Renal cortex interstitium (tissue), 11 donors: ENCODE measurements at regions not wholly inside any gene's neighbourhood (a gene's known extent, or its start where the extent isn't known, plus 50 kb on each side); places are given as distances from the start of the nearest gene placed in this dataset.

Experiments used
- DNase-seq, 11 donors: peaks; one replicate each; pipeline ENCODE4 v3.0.0-alpha.2; 2013; ENCODE audit warnings: low read depth in 9 of 11, low spot score in 4 of 11; ENCODE audit errors: extremely low read depth in 1 of 11

DNA sequence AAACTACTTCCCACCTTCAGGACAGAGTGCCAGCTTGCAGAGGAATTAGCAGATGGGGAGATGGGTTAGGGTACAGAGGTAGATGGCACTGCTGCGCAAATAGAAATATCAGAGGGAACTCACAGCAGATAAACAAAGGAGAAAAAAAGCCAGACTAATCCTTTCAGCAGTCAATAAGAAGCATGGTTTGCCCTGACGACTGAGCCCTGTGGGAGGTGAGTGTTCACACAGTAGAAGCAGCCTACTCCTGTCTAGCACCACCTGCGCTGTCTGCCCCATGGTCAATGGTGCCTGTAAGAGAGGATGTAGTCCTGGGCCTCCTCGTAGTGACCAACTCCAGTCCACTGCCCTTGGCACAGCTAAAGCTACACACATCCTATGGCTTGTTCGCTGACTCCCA lies 174.1 kb downstream of the IBTK start:
- no peak for DNase-seq

- no peak for DNase-seq
Measured at GRCh38 chr6:82072751-82073150, 174.8 kb downstream of the IBTK start.

- DNase-seq = peak in 2 of 11 donors; percentile 19 to 33
Measured at GRCh38 chr6:82072121-82072521, 175.4 kb downstream of the IBTK start.

- no peak for DNase-seq
Measured at GRCh38 chr6:82068721-82069120, 178.8 kb downstream of the IBTK start.

DNA sequence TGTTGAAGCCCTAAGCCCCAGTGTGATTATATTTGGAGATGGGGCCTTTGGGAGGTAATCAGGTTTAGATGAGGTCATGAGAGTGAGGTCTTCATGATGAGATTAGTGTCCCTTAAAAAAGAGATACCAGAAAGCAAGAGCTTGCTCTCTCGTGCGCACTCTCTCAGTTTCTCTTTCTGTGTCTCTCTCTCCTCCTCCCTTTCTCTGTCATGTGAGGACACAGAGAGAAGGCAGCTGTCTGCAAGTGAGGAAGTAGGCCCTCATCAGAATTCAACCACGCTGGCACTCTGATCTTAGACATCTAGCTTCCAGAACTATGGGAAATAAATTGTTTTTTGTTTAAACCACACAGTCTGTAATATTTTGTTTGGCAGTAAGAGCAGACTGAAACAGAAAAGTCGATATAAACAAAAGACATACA lies 180.5 kb downstream of the IBTK start:
- DNase-seq = no peak

DNA sequence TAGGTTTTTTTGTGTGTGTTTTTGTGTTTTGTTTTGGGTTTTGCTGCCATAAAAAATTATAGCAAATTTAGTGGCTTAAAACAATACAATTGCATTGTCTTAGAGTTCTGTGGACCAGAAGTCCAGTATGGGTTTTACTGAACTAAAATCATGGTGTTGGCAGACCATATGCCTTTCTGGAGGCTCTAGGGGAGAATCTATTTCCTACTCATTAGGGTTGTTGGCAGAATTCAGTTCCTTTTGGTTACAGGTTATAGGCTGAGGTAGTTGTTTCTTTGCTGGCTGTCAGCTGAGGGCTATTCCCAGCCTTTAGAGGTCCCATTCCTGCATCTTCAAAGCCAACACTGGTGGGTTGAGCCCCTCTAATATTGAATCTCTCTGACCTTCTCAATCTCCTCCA lies 181.3 kb downstream of the IBTK start:
- DNase-seq = no peak

- no peak for DNase-seq
Measured at GRCh38 chr6:82063574-82063973, 184.0 kb downstream of the IBTK start.

GRCh38 chr6:82062219-82062618 lies 185.3 kb downstream of the IBTK start:
- DNase-seq = no peak

GRCh38 chr6:82057846-82058554 lies 189.5 kb downstream of the IBTK start:
- peak in 2 of 11 donors; percentile 15 for DNase-seq

GRCh38 chr6:82056567-82056966 lies 191.0 kb downstream of the IBTK start:
- DNase-seq = no peak

DNA sequence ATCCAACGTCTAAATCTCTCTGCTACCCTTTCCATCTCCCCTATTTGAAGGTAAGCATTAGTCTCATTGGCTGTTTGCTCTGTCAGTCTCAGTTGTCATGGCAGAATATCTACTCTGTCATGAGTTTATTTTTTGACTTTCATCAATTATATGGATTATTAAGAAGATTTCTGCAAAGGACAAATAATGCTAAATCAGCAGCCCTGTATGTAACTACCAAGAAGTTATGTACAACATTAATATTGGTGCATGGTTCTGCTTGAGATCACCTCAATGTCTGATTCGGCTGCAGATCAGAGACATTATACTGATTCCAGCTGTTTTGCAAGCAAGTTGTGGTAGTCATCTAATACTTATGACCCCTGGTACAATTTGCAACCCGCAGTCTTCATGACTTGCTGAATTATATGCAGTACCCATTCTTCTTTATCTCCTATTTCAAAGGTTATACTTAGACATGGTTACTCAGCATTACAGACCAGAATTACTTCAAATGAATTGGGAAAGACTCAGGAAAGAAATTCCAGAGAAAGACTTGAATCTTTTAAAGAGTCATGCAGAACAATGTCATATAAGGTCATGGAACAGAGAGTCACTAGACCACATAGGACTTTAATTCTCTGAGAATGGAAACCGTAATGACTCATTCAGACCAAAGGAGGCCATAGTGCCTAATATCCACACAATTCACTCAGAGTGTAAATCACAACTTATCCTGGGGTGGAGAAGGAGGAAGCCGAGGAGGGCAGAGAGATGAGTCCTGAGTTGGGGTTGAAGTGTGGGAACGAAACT lies 201.4 kb downstream of the IBTK start:
- DNase-seq = no peak

GRCh38 chr6:82040405-82041221 lies 206.9 kb downstream of the IBTK start:
- DNase-seq = peak in 10 of 11 donors; percentile 15 to 45 (median 30)

DNA sequence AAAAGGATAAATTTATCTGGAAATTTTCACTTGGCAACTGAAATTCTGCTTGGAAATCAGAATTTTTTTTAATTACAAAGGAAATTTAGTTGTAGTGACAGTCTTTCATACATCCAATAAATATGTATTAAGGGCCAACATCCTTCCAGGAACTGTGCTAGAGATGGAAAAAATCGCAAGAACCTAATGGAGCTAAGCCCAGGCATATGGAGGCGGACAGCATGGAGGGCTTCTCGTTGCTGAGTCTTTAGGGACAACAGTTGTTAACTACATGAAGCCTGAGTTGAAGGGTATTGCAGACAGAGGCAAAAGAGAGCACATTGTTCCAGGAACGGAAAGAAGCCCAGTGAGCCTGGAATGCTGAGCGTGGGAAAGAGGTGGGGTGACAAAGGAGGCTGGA lies 208.9 kb downstream of the IBTK start:
- no peak for DNase-seq

GRCh38 chr6:82035526-82035925 lies 212.0 kb downstream of the IBTK start:
- DNase-seq = no peak

- DNase-seq = no peak
Measured at GRCh38 chr6:82033631-82034211, 213.8 kb downstream of the IBTK start.

GRCh38 chr6:82032444-82032843 lies 215.1 kb downstream of the IBTK start:
- no peak for DNase-seq

GRCh38 chr6:82030761-82031503 lies 216.6 kb downstream of the IBTK start:
- DNase-seq = no peak

GRCh38 chr6:82030301-82030700 lies 217.2 kb downstream of the IBTK start:
- no peak for DNase-seq

GRCh38 chr6:82025271-82025670 lies 222.3 kb downstream of the IBTK start:
- no peak for DNase-seq
